HG02973 (cell line): ENCODE measurements at regions not wholly inside any gene's neighbourhood (a gene's known extent, or its start where the extent isn't known, plus 50 kb on each side); places are given as distances from the start of the nearest gene placed in this dataset.
A peak's percentile ranks its signal among the peaks of the same experiment; 100 is the strongest.
"Not testable (repeated sequence)": the region's sequence is repeated elsewhere in the genome, so short reads cannot be mapped to it uniquely, and the experiment has no call there.

Source experiments
- ATAC-seq: cut with Tn5 transposase; IDR thresholded peaks from one replicate; pipeline ENCODE4 v1.9.1; 2021; ENCODE audit warnings: moderate library complexity; ENCODE audit not compliant: unreplicated experiment

DNA sequence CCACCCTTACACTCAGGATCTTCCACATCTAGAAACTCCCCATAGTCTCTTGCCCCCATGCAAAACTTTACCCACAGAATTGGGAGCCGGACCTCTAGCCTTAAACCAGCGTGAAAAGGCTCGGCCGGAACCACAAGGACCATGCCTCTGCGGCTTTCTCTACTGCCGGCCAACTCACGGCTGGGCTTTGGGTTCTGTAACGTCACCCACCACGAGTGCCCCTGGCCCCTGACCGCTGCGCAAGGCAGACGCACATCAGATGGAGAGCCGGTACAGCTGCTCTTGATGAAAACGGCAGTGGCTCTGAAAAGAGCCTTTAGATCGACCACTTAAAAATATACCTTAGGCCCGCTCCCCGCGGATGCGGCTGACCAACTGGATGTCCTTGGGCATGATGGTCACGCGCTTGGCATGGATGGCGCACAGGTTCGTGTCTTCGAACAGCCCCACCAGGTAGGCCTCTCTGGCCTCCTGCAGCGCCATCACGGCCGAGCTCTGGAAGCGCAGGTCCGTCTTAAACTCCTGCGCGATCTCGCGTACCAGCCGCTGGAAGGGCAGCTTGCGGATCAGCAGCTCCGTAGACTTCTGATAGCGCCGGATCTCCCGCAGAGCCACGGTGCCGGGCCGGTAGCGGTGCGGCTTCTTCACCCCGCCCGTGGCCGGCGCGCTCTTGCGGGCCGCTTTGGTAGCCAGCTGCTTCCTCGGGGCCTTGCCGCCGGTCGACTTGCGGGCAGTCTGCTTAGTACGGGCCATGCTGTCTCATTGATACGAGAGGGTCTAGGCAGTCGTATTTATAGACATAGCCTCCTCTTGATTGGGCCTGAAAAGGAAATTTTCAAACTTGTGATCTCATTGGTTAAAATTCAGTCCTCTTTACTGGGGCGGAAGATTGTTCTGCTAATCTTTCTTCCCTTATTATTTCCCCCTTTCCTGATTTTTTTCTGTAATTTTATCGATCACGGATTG is 66.3 kb downstream of the FAM72C start:
- not testable (repeated sequence) for ATAC-seq

GRCh38 chr1:143904622-143904979 is 67.2 kb downstream of the FAM72C start:
- not testable (repeated sequence) for ATAC-seq

- not testable (repeated sequence) for ATAC-seq
Measured at GRCh38 chr1:143903899-143904621, 67.7 kb downstream of the FAM72C start.

GRCh38 chr1:143896377-143896776 is 75.4 kb downstream of the FAM72C start:
- not testable (repeated sequence) for ATAC-seq

GRCh38 chr1:143884932-143885574 is 86.7 kb downstream of the FAM72C start:
- ATAC-seq = peak; percentile 77

DNA sequence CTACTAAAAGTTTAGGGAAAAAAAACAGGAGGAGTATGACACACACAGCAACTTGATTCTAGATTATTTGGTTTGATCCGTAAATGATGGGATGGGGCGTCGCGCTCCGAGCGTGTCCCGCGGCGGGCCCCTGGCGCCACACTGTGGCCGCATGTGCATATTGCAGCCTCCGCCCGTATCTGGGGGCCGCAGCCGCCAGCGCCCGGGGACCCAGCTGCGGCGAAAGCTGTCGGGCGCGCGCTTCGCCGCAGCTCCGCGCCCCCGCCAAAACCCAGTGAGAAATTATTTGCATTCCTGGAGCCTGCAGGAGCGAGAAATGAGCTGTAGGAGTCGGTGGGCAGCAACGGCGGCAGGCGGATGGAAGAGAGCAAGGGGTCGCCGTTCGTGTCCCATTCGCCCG is 87.3 kb downstream of the FAM72C start:
- peak; percentile 84 for ATAC-seq

DNA sequence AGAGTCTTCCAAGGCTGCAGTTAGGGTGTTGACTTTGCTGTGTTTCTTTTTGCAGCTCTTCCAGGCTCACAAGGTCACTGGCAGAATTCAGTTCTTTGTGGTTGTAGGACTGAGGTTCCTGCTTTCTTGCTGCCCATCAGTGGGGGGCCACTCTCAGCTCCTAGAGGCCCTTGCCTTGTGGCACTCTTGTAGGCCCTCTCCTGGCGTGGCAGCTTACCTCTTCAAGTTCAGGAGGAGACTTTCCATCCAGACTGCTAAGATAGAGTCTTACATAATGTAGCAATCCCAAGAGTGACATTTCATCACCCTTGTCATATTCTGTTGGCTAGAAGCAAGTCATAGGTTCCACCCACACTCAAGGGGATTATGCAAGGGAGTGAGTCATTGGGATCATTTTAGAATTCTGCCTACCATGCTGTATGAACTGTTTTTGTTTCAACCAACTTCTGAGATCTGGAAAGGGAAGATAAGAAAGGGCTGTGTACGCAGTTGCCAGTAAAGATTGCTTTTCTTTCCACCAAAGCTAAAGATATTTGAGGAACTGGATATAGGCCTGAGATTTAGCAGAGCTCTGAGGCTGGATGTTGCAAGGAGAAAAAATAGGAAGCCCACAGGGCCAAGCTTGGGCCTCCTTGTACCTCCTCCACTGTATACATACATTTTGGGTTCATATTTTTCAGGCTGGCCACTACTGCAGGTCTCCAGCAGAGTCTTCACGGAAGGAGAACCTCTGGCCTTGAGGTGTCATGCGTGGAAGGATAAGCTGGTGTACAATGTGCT is 91.8 kb downstream of the FAM72C start:
- ATAC-seq = not testable (repeated sequence)

- not testable (repeated sequence) for ATAC-seq
Measured at GRCh38 chr1:143875947-143876346, 95.8 kb downstream of the FAM72C start.

DNA sequence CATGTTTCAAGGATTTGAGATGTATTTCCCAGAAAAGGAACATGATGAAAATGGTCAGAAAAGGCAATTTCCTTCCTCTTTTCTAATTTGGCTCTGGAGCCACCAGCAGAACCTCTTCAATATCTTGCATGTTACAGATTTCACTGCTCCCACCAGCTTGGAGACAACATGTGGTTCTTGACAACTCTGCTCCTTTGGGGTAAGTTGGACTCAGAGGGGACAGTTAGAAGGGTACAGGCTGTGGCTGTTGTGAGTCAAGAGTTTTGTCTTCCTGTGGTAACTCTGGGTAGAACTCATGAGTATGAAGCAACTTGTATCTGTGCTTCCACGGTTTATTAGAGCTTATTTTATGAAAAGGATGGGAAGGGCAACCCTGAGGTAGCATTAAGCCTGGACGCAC is 97.2 kb downstream of the FAM72C start:
- not testable (repeated sequence) for ATAC-seq

- ATAC-seq = not testable (repeated sequence)
Measured at GRCh38 chr1:143873650-143874049, 98.1 kb downstream of the FAM72C start.

DNA sequence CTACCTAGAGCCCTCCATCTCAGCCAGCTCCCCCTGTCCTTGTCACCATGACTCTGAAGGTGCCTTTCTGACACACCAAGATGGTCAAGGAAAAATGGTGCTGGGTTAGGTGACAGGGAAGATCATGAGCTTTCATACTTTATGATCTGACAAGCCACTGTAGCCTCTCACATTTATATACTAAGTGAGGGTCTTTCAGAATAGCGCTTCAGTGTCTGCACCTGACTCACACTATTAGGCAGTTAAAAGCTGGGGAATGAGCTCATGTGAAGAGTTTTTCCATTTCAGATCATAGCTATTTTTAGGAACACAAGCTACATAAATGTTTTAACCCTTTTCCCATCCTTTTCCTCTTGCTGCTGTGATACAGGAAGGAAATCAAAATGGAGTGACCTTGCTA is 101.4 kb downstream of the FAM72C start:
- ATAC-seq = not testable (repeated sequence)

- ATAC-seq = not testable (repeated sequence)
Measured at GRCh38 chr1:143867590-143868220, 104.1 kb downstream of the FAM72C start.

DNA sequence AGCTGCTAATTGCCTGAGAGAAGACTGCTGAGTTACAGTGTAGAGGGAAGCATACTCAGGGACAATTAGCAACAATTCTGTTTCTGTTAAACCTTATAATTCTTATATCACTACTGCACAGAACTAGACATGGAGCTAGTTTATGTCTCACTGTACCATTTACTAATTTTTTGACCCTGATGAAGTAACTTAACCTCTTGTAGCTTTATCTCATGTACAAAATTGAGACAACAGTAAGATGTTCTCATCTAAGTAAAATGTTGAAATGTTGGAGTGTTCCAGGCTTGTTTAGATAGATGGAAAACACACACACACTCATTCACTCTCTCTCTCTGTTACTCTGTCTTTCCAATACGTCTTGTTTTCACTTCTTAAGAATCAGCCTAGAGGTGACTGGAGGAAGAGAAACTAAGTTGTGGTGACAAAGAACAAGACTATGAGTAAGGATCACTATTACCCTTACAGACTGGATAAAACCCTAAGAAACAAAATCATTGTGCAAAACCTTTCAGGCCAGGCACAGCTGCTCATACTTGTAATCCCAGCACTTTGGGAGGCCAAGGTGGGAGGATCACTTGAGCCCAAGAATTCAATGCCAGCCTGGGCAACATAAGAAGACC is 107.8 kb downstream of the FAM72C start:
- ATAC-seq = peak; percentile 82

DNA sequence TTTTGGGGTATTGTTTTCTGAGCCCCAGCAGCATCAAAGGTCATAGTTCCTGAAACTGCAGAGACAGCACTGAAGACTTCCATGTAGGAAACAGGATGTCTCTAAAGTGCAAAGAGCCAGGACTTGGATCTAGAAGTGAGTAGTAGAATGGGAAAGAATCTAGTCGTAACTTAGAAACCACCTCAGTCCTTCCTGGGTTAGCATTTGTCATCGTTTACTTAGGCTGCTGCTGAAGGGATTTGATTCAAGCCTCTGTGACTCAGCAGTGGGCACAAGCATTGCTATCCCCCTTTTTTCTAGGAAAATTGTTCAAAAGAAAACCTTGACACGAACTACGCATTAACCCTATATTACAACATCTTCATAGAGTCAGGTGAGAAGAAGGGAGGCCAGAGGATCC is 109.1 kb downstream of the FAM72C start:
- not testable (repeated sequence) for ATAC-seq

DNA sequence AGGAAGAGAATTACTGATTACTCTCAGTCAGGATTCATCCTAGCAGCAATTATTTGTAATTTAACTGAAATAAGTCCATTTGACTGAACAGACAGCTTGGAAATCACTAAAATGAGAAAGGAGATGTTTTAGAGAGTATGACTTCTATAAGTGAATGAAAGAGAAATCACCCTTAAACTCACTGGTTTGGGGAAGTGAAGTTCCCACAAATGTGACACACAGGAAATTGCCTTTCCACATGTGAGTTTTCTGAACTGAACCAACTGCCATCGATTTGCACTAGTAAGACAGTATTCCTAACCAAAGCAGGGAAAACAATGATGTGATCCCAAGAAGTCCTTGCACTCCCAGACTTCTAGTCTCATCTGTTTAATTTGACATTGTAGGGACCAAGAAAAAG is 110.5 kb downstream of the FAM72C start:
- not testable (repeated sequence) for ATAC-seq

DNA sequence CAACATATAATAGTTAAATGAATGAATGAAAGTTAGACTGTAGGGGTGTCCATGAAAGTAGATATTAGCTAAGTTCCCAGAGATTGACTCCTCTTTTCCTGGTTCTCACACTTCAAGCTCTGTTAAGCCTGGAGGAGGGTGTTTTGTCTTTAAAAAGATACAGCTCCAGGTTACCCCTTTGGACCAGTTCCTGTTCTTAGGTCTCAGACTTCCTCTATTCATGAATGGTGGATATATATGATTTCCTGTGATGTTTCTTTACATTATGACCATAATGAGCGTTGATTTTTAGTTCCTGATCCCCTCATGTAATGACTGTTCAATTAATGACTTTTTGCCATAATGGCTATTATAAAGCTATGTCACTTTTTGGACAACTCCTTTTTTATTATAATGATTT is 115.9 kb downstream of the FAM72C start:
- ATAC-seq = not testable (repeated sequence)

- not testable (repeated sequence) for ATAC-seq
Measured at GRCh38 chr1:143854069-143854468, 117.7 kb downstream of the FAM72C start.

- ATAC-seq = not testable (repeated sequence)
Measured at GRCh38 chr1:143850637-143851036, 121.1 kb downstream of the FAM72C start.

GRCh38 chr1:143848859-143849258 is 122.9 kb downstream of the FAM72C start:
- not testable (repeated sequence) for ATAC-seq

DNA sequence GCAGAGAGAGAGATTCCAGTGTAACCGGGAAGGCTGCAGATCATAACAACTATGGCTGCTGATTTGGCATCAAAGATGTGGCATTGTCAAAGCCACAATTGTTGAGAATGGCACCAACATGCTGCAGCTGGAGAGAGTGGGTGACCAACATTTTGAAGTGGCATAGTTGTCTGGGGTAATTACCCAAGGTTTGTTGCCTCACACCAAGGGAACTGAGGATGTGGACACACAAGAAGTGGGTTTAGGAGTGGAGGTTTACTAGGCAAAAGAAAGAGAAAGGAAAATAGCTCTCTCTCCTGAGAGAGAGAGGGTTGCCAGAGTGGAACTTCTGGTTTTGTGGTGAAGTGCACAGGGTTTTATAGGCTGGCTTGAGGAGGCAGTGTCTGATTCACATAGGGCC is 126.6 kb downstream of the FAM72C start:
- ATAC-seq = not testable (repeated sequence)
